ENCODE measurements at regions not wholly inside any gene's neighbourhood (a gene's known extent, or its start where the extent isn't known, plus 50 kb on each side); places are given as distances from the start of the nearest gene placed in this dataset.

- TF ChIP-seq CTCF (IDR thresholded peaks at IDR 0.05; ENCODE audit: insufficient read depth, low read length, poor library complexity, severe bottlenecking) (no peak), EZH2phosphoT487 (conservative IDR thresholded peaks at IDR 0.05; ENCODE audit: low read length) (no peak)
Observed at GRCh38 chr3:189092547-189092946, 79.2 kb upstream of the TPRG1 start.
